Panc1 (cell line): ENCODE measurements at regions not wholly inside any gene's neighbourhood (a gene's known extent, or its start where the extent isn't known, plus 50 kb on each side); places are given as distances from the start of the nearest gene placed in this dataset.

ENCODE experiments used
- POLR2AphosphoS5 ChIP-seq: IDR thresholded peaks from 2 replicates; pipeline ENCODE4 v1.6.1; 2012; ENCODE audit warnings: mild to moderate bottlenecking, low read depth, low read length, moderate library complexity
- SIN3A ChIP-seq: IDR thresholded peaks from 2 replicates; pipeline ENCODE4 v1.6.1; 2012; ENCODE audit warnings: low read depth, mild to moderate bottlenecking, low read length, moderate library complexity, borderline replicate concordance; ENCODE audit not compliant: insufficient read depth
- TCF7L2 ChIP-seq: IDR thresholded peaks from 2 replicates; pipeline ENCODE4 v1.6.1; 2011; ENCODE audit warnings: mild to moderate bottlenecking, low read depth, low read length, inconsistent platforms
- TF ChIP-seq, protein P1 (sequence below): fragments of 450-650 bp; IDR thresholded peaks from 2 replicates; pipeline ENCODE4 v1.5.1; 2017; ENCODE audit warnings: mild to moderate bottlenecking
- TF ChIP-seq, protein P2 (sequence below), 2 experiments: IDR thresholded peaks; 2 replicates each; pipeline ENCODE4 v1.6.1; 2011 to 2012; ENCODE audit warnings: low read depth in 2 of 2, control low read depth in 1 of 2, low read length in 1 of 2, mild to moderate bottlenecking in 1 of 2, moderate library complexity in 1 of 2; ENCODE audit not compliant: insufficient read depth in 1 of 2

DNA sequence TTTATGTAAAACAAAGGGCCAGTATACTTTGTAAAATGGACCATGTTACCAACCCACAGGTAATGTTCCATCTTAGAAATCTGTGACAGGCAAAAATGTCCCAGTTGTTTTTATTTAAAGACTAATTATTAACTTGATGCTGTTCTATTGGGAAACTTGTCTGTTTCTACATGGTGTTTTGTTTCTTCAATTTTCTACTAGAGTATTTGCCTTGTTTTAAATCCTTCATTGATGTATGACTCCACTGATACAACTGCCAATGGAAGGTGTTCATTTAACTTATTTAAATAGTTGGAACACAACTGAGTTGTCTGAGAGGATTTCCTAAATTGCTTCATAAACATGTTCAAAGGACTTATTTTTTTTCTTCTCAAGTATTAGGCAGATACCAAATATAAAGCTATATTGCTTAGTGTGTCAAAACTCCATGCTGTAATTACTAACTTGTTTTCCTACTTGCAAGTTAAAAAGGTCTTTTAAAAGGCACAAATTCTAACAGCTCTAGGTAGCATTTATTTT is 152.0 kb upstream of the XPO1 start:
- TF ChIP-seq, protein P1, sequence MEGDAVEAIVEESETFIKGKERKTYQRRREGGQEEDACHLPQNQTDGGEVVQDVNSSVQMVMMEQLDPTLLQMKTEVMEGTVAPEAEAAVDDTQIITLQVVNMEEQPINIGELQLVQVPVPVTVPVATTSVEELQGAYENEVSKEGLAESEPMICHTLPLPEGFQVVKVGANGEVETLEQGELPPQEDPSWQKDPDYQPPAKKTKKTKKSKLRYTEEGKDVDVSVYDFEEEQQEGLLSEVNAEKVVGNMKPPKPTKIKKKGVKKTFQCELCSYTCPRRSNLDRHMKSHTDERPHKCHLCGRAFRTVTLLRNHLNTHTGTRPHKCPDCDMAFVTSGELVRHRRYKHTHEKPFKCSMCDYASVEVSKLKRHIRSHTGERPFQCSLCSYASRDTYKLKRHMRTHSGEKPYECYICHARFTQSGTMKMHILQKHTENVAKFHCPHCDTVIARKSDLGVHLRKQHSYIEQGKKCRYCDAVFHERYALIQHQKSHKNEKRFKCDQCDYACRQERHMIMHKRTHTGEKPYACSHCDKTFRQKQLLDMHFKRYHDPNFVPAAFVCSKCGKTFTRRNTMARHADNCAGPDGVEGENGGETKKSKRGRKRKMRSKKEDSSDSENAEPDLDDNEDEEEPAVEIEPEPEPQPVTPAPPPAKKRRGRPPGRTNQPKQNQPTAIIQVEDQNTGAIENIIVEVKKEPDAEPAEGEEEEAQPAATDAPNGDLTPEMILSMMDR: no peak
- TF ChIP-seq POLR2AphosphoS5: no peak
- no peak for TF ChIP-seq SIN3A
- no peak for TF ChIP-seq TCF7L2
- TF ChIP-seq, protein P2, sequence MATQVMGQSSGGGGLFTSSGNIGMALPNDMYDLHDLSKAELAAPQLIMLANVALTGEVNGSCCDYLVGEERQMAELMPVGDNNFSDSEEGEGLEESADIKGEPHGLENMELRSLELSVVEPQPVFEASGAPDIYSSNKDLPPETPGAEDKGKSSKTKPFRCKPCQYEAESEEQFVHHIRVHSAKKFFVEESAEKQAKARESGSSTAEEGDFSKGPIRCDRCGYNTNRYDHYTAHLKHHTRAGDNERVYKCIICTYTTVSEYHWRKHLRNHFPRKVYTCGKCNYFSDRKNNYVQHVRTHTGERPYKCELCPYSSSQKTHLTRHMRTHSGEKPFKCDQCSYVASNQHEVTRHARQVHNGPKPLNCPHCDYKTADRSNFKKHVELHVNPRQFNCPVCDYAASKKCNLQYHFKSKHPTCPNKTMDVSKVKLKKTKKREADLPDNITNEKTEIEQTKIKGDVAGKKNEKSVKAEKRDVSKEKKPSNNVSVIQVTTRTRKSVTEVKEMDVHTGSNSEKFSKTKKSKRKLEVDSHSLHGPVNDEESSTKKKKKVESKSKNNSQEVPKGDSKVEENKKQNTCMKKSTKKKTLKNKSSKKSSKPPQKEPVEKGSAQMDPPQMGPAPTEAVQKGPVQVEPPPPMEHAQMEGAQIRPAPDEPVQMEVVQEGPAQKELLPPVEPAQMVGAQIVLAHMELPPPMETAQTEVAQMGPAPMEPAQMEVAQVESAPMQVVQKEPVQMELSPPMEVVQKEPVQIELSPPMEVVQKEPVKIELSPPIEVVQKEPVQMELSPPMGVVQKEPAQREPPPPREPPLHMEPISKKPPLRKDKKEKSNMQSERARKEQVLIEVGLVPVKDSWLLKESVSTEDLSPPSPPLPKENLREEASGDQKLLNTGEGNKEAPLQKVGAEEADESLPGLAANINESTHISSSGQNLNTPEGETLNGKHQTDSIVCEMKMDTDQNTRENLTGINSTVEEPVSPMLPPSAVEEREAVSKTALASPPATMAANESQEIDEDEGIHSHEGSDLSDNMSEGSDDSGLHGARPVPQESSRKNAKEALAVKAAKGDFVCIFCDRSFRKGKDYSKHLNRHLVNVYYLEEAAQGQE (IDR thresholded peaks at IDR 0.05; ENCODE audit: insufficient read depth in 1 of 2, low read depth in 2 of 2, low read length in 1 of 2): no peak
